Mucosa of descending colon (tissue), 3 donors: ENCODE measurements at regions not wholly inside any gene's neighbourhood (a gene's known extent, or its start where the extent isn't known, plus 50 kb on each side); places are given as distances from the start of the nearest gene placed in this dataset.

Experiments
- ATAC-seq: fragments of 200-7000 bp; cut with Tn5 transposase; one replicate; pipeline ENCODE4 v1.9.1; 2020; ENCODE audit warnings: mild to moderate bottlenecking, moderate library complexity
- DNase-seq, 3 donors: peaks; one replicate each; pipeline ENCODE4 v3.0.0-alpha.2; 2020
- H3K36me3 ChIP-seq: fragments of 200-600 bp; one replicate; pipeline ENCODE4 v1.8.0; 2021; ENCODE audit warnings: low read depth, mild to moderate bottlenecking
- H3K4me1 ChIP-seq: fragments of 200-600 bp; one replicate; pipeline ENCODE4 v1.8.0; 2021; ENCODE audit warnings: low read depth, mild to moderate bottlenecking
- H3K4me3 ChIP-seq: fragments of 200-600 bp; one replicate; pipeline ENCODE4 v1.8.0; 2021; ENCODE audit warnings: mild to moderate bottlenecking
- H3K9me3 ChIP-seq: fragments of 200-600 bp; one replicate; pipeline ENCODE4 v1.8.0; 2021; ENCODE audit warnings: mild to moderate bottlenecking
- intact Hi-C, 2 donors: fragments of 100-400 bp; cut with DNase I in 1 of 2; cut with micrococcal nuclease in 1 of 2; formaldehyde crosslinking; loops; one replicate each; pipeline versions ENCODE4 v1.11.0 to v1.11.1; 2022; cut with DNase I, micrococcal nuclease
- TF ChIP-seq, protein P1 (sequence below): fragments of 200-600 bp; IDR thresholded peaks from one replicate; pipeline ENCODE4 v1.8.0; 2022; ENCODE audit warnings: antibody characterized with exemption, mild to moderate bottlenecking
- donor health status: DM: no; HTN: no; CAD: no; lungs with moderate emphysema.
- donor health status: DM: no; HTN: no; CAD: no.
- donor health status: DM: no; HTN: yes; CAD: no.

DNA sequence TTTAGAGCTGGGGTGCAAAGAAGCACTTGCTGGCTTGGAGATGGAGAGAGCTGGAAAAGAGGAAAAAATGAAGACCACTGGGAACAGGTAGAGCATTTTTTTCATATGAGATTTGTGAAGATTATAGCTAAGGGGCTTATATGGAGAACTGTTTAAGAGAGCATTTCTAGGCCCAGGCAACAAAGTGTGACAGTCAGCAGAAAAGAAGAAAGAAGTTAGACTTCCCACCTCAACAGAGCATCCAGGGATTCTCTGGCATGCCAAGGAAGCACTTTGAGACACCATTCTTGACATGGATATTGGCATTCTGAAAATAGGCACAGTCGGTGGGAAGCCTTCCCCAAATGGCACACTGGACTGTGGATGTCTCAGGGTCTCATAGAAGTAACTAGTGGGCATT, 195.5 kb downstream of the KLHL28 start:
- intact Hi-C loops = no loop called here
- Histone ChIP-seq H3K36me3 (no peaks in the 10 kb centered on the region), H3K4me3 (no peak overlapping the region), H3K4me1 (no peaks in the 10 kb centered on the region), H3K9me3 (no peaks in the 10 kb centered on the region)
- no peak for DNase-seq
- TF ChIP-seq, protein P1, sequence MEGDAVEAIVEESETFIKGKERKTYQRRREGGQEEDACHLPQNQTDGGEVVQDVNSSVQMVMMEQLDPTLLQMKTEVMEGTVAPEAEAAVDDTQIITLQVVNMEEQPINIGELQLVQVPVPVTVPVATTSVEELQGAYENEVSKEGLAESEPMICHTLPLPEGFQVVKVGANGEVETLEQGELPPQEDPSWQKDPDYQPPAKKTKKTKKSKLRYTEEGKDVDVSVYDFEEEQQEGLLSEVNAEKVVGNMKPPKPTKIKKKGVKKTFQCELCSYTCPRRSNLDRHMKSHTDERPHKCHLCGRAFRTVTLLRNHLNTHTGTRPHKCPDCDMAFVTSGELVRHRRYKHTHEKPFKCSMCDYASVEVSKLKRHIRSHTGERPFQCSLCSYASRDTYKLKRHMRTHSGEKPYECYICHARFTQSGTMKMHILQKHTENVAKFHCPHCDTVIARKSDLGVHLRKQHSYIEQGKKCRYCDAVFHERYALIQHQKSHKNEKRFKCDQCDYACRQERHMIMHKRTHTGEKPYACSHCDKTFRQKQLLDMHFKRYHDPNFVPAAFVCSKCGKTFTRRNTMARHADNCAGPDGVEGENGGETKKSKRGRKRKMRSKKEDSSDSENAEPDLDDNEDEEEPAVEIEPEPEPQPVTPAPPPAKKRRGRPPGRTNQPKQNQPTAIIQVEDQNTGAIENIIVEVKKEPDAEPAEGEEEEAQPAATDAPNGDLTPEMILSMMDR = no peak
- ATAC-seq = no peak

DNA sequence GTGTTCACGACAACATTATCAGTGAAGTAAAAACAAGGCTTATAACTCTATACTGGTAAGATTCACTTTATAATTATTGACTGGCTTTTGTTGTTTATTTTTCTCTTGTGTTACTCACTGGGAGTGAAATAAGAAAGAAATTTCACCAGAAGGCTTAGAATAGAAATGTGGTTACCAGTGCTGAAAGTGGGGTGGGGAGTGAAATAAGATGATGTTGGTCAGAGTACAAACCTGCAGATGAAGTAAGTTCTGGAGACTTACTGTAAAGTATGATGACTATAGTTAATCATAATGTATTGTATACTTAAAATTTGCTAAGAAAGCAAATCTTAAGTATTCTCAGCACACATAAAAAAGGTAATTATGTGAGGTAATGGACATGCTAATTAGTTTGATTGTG, 198.4 kb downstream of the KLHL28 start:
- ATAC-seq = no peak
- TF ChIP-seq, protein P1 = no peak
- intact Hi-C loops = no loop called here
- DNase-seq = no peak
- Histone ChIP-seq H3K4me3 (no peak overlapping the region), H3K4me1 (no peaks in the 10 kb centered on the region), H3K36me3 (no peaks in the 10 kb centered on the region), H3K9me3 (no peaks in the 10 kb centered on the region)

DNA sequence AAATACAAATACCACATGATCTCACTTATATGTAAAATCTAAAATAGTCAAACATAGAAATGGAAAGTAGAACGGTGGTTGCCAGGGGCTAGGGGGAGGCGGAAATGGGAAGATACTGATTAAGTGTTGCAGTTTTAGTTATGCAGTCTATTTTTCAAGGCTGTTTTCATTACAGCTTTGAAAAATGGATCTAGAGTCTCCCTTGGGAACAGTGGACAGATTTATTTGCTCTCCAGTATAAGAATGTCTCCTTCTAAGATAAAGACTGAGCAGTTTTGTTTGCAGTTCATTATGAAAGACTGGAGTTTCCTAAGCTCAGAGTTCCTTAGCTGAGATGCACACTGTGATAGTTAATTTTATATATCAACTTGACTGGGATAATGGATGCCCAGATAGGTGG, 202.5 kb downstream of the KLHL28 start:
- ATAC-seq (no peak), DNase-seq (no peak)
- Histone ChIP-seq H3K36me3 (no peaks in the 10 kb centered on the region), H3K9me3 (no peaks in the 10 kb centered on the region), H3K4me3 (no peak overlapping the region), H3K4me1 (no peaks in the 10 kb centered on the region)
- TF ChIP-seq, protein P1 = no peak
- intact Hi-C loops = no loop called here

DNA sequence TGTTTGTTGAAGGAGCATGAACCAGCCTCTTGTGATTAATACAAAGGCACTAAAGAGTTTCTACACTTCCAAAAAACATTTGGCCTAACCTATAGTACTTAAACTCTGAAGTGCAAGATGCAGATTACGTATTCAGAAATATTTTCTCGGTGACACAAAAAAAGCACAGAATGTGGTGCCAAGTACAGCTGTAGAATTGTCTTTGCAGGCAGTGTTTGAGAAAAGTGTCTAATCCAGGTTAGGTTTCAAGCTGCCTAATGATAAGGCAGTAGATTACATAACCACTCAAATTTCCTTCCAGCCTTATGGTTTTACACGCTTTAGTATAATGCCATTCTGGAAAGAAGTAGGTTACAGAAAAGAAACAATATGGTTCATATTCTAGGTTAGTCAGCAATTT, 205.2 kb downstream of the KLHL28 start:
- ATAC-seq = no peak
- DNase-seq = no peak
- Histone ChIP-seq H3K4me3 (no peak overlapping the region), H3K36me3 (no peaks in the 10 kb centered on the region), H3K4me1 (no peaks in the 10 kb centered on the region), H3K9me3 (no peaks in the 10 kb centered on the region)
- TF ChIP-seq, protein P1 = no peak
- intact Hi-C loops = no loop called here

DNA sequence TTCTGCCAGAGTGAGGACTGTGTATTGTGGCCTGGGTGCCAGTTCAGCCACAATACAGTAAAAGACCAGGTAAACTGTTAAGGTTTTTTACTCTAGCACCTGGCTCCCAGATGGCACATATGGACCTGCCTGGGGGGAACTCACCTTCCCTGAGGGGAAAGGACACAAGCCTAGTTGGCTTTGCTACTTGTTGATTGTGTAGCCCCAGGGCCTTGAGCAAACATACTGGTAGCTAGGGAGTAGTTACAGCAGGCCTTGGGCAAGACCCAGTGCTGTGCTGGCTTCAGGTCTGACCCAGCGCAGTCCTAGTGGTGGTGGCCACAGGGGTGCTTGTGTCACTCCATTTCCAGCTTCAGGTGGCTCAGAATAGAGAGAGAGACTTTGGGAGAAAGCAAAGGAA, 216.4 kb downstream of the KLHL28 start:
- H3K4me3 ChIP-seq = no peak overlapping the region
- TF ChIP-seq, protein P1 = no peak
- DNase-seq = no peak
- no peaks in the 10 kb centered on the region for H3K9me3 ChIP-seq
- no peak for ATAC-seq
- no peaks in the 10 kb centered on the region for H3K4me1 ChIP-seq
- no peaks in the 10 kb centered on the region for H3K36me3 ChIP-seq
- intact Hi-C loops = no loop called here

DNA sequence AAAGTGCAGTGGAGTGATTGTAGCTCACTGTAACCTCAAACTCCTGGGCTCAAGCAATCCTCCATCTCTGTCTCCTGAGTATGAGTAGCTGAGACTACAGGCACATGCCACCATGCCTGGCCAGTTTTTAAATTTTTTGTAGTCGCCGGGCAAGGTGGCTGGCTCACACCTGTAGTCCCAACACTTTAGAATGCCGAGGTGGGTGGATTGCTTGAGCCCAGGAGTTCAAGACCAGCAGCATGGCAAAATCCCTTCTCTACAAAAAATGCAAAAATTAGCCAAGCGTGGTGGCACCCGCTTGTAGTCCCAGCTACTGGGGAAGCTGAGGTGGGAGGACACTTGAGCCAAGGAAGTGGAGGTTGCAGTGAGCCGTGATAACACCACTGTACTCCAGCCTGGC, 219.5 kb downstream of the KLHL28 start:
- Histone ChIP-seq H3K9me3 (no peaks in the 10 kb centered on the region), H3K36me3 (no peaks in the 10 kb centered on the region), H3K4me1 (no peaks in the 10 kb centered on the region), H3K4me3 (no peak overlapping the region)
- DNase-seq (no peak), ATAC-seq (no peak)
- intact Hi-C loops = no loop called here
- TF ChIP-seq, protein P1 = no peak
